Stimulated activated CD8-positive, alpha-beta memory T cell treated with anti-CD3 and anti-CD28 coated beads, Interleukin-4, amount 100 ng/mL, for 24 hours (primary cell): ENCODE measurements at regions not wholly inside any gene's neighbourhood (a gene's known extent, or its start where the extent isn't known, plus 50 kb on each side); places are given as distances from the start of the nearest gene placed in this dataset.
"Not testable (repeated sequence)": the region's sequence is repeated elsewhere in the genome, so short reads cannot be mapped to it uniquely, and the experiment has no call there.

Experiments used
- DNase-seq: peaks from one replicate; pipeline ENCODE4 v3.0.0-alpha.2; 2020; ENCODE audit warnings: low read depth

- no peak for DNase-seq
Observed at GRCh38 chr10:33036670-33037069, 78.6 kb upstream of the ITGB1 start.

GRCh38 chr10:33035411-33035810, 77.4 kb upstream of the ITGB1 start:
- no peak for DNase-seq

GRCh38 chr10:33034931-33035330, 76.9 kb upstream of the ITGB1 start:
- no peak for DNase-seq

GRCh38 chr10:33032654-33033151, 74.7 kb upstream of the ITGB1 start:
- DNase-seq = no peak

- no peak for DNase-seq
Observed at GRCh38 chr10:33031815-33032653, 74.0 kb upstream of the ITGB1 start.

- no peak for DNase-seq
Observed at GRCh38 chr10:33031171-33031570, 73.1 kb upstream of the ITGB1 start.

GRCh38 chr10:33028515-33028914, 70.5 kb upstream of the ITGB1 start:
- DNase-seq = not testable (repeated sequence)

- DNase-seq = no peak
Observed at GRCh38 chr10:33027088-33027487, 69.1 kb upstream of the ITGB1 start.

GRCh38 chr10:33026422-33026821, 68.4 kb upstream of the ITGB1 start:
- no peak for DNase-seq

GRCh38 chr10:33025910-33026309, 67.9 kb upstream of the ITGB1 start:
- DNase-seq = no peak

GRCh38 chr10:33025039-33025438, 67.0 kb upstream of the ITGB1 start:
- no peak for DNase-seq

GRCh38 chr10:33022691-33023090, 64.7 kb upstream of the ITGB1 start:
- DNase-seq = no peak

- no peak for DNase-seq
Observed at GRCh38 chr10:33022090-33022489, 64.1 kb upstream of the ITGB1 start.

GRCh38 chr10:33016988-33017387, 59.0 kb upstream of the ITGB1 start:
- no peak for DNase-seq

- DNase-seq = no peak
Observed at GRCh38 chr10:33015761-33016547, 57.9 kb upstream of the ITGB1 start.

- not testable (repeated sequence) for DNase-seq
Observed at GRCh38 chr10:33013331-33013730, 55.3 kb upstream of the ITGB1 start.

GRCh38 chr10:33012306-33012705, 54.3 kb upstream of the ITGB1 start:
- no peak for DNase-seq

GRCh38 chr10:33010132-33011037, 52.4 kb upstream of the ITGB1 start:
- no peak for DNase-seq

GRCh38 chr10:33009244-33010131, 51.5 kb upstream of the ITGB1 start:
- DNase-seq = no peak

GRCh38 chr10:33008499-33009243, 50.6 kb upstream of the ITGB1 start:
- DNase-seq = peak; percentile 30
